Loucy (cell line): ENCODE measurements at regions not wholly inside any gene's neighbourhood (a gene's known extent, or its start where the extent isn't known, plus 50 kb on each side); places are given as distances from the start of the nearest gene placed in this dataset.

Experiments
- H2AFZ ChIP-seq: fragments of 200-600 bp; sonication (generic); 2 replicates; pipeline ENCODE4 v1.6.0; 2016; ENCODE audit warnings: antibody characterized with exemption, mild to moderate bottlenecking, low read length, moderate library complexity
- H3F3A ChIP-seq: fragments of 200-600 bp; 2 replicates; pipeline ENCODE4 v1.6.0; 2016; ENCODE audit warnings: antibody characterized with exemption, low read depth, mild to moderate bottlenecking
- H3K27me3 ChIP-seq: fragments of 200-600 bp; sonication (generic); 2 replicates; pipeline ENCODE4 v1.6.1; 2014; ENCODE audit warnings: low read length, mild to moderate bottlenecking; ENCODE audit not compliant: insufficient read depth, poor library complexity, severe bottlenecking
- H3K36me3 ChIP-seq: fragments of 200-600 bp; sonication (generic); 2 replicates; pipeline ENCODE4 v1.6.1; 2016; ENCODE audit warnings: low read length; ENCODE audit not compliant: insufficient read depth
- H3K4me1 ChIP-seq: fragments of 200-600 bp; sonication (generic); 2 replicates; pipeline ENCODE4 v1.5.1; 2014; ENCODE audit warnings: low read length, mild to moderate bottlenecking; ENCODE audit not compliant: insufficient read depth, poor library complexity, severe bottlenecking
- H3K4me2 ChIP-seq: fragments of 200-600 bp; sonication (generic); 2 replicates; pipeline ENCODE4 v1.6.0; 2014; ENCODE audit warnings: antibody characterized with exemption, low read length, low read depth, mild to moderate bottlenecking; ENCODE audit not compliant: poor library complexity, severe bottlenecking
- H3K4me3 ChIP-seq: fragments of 200-600 bp; sonication (generic); 2 replicates; pipeline ENCODE4 v1.5.1; 2014; ENCODE audit warnings: low read length, mild to moderate bottlenecking, mixed read lengths; ENCODE audit not compliant: poor library complexity, severe bottlenecking
- H3K79me2 ChIP-seq: fragments of 200-600 bp; sonication (generic); 2 replicates; pipeline ENCODE4 v1.6.1; 2014; ENCODE audit warnings: low read length; ENCODE audit not compliant: insufficient read depth
- H3K9ac ChIP-seq: fragments of 200-600 bp; sonication (generic); 2 replicates; pipeline ENCODE4 v1.6.0; 2014; ENCODE audit warnings: mild to moderate bottlenecking, low read depth, low read length, moderate library complexity; ENCODE audit not compliant: poor library complexity, severe bottlenecking
- H3K9me2 ChIP-seq: fragments of 200-600 bp; sonication (generic); replicated peaks from 2 replicates; pipeline ENCODE4 v1.6.1; 2016; ENCODE audit warnings: low read depth, low read length, mixed read lengths
- H3K9me3 ChIP-seq: fragments of 200-600 bp; sonication (generic); 2 replicates; pipeline ENCODE4 v1.6.1; 2014; ENCODE audit warnings: mild to moderate bottlenecking, antibody characterized with exemption, low read length, low read depth; ENCODE audit not compliant: insufficient read depth
- H4K20me1 ChIP-seq: fragments of 200-600 bp; sonication (generic); 2 replicates; pipeline ENCODE4 v1.6.0; 2014; ENCODE audit warnings: antibody characterized with exemption, low read length, mild to moderate bottlenecking; ENCODE audit not compliant: insufficient read depth, poor library complexity, severe bottlenecking
- CTCF ChIP-seq: fragments of 200-600 bp; sonication (generic); conservative IDR thresholded peaks from 2 replicates; pipeline ENCODE4 v1.5.1; 2014; ENCODE audit warnings: mild to moderate bottlenecking, antibody characterized with exemption, low read length
- EZH2phosphoT487 ChIP-seq: fragments of 200-600 bp; IDR thresholded peaks from 2 replicates; pipeline ENCODE4 v1.6.1; 2018; ENCODE audit warnings: antibody characterized with exemption, mild to moderate bottlenecking, moderate library complexity, borderline replicate concordance

GRCh38 chr12:58529897-58530741, 390.2 kb downstream of the LRIG3 start:
- Histone ChIP-seq H4K20me1 (no peaks in the 10 kb centered on the region), H3F3A (no peaks in the 10 kb centered on the region), H3K4me2 (no peak overlapping the region), H3K9me2 (no peaks in the 10 kb centered on the region), H3K36me3 (no peaks in the 10 kb centered on the region), H3K9me3 (no peaks in the 10 kb centered on the region), H3K27me3 (no peaks in the 10 kb centered on the region), H3K4me1 (no peaks in the 10 kb centered on the region), H3K79me2 (no peaks in the 10 kb centered on the region), H3K4me3 (no peak overlapping the region), H2AFZ (no peak overlapping the region), H3K9ac (no peak overlapping the region)
- no peak for TF ChIP-seq EZH2phosphoT487
- no peak for TF ChIP-seq CTCF

GRCh38 chr12:58530742-58531062, 389.6 kb downstream of the LRIG3 start:
- H3K9me3 ChIP-seq, result no peaks in the 10 kb centered on the region
- no peaks in the 10 kb centered on the region for H4K20me1 ChIP-seq
- H3K4me1 ChIP-seq, result no peaks in the 10 kb centered on the region
- no peak for TF ChIP-seq CTCF
- TF ChIP-seq EZH2phosphoT487, result no peak
- H2AFZ ChIP-seq, result no peak overlapping the region
- H3K79me2 ChIP-seq, result no peaks in the 10 kb centered on the region
- no peaks in the 10 kb centered on the region for H3K36me3 ChIP-seq
- no peak overlapping the region for H3K4me3 ChIP-seq
- H3K27me3 ChIP-seq, result no peaks in the 10 kb centered on the region
- H3K9ac ChIP-seq, result no peak overlapping the region
- no peaks in the 10 kb centered on the region for H3F3A ChIP-seq
- H3K9me2 ChIP-seq, result no peaks in the 10 kb centered on the region
- no peak overlapping the region for H3K4me2 ChIP-seq

GRCh38 chr12:58532855-58533608, 387.3 kb downstream of the LRIG3 start:
- Histone ChIP-seq H3K79me2 (no peaks in the 10 kb centered on the region), H3K4me2 (no peak overlapping the region), H3K36me3 (no peaks in the 10 kb centered on the region), H4K20me1 (no peaks in the 10 kb centered on the region), H3K27me3 (no peaks in the 10 kb centered on the region), H3K9me2 (no peaks in the 10 kb centered on the region), H2AFZ (no peak overlapping the region), H3K9ac (no peak overlapping the region), H3K4me3 (no peak overlapping the region), H3K9me3 (no peaks in the 10 kb centered on the region), H3K4me1 (no peaks in the 10 kb centered on the region), H3F3A (no peaks in the 10 kb centered on the region)
- TF ChIP-seq CTCF, result no peak
- TF ChIP-seq EZH2phosphoT487, result no peak
